ENCODE measurements at regions not wholly inside any gene's neighbourhood (a gene's known extent, or its start where the extent isn't known, plus 50 kb on each side); places are given as distances from the start of the nearest gene placed in this dataset.
A peak's percentile ranks its signal among the peaks of the same experiment; 100 is the strongest.
"Not testable (repeated sequence)": the region's sequence is repeated elsewhere in the genome, so short reads cannot be mapped to it uniquely, and the experiment has no call there.

- DNase-seq (ENCODE audit: low read depth) = no peak
Observed at GRCh38 chr11:81979448-81979847, 754.2 kb downstream of the FAM181B start.

- no peak for DNase-seq (ENCODE audit: low read depth)
Observed at GRCh38 chr11:81975261-81975900, 758.3 kb downstream of the FAM181B start.

GRCh38 chr11:81970886-81971285, 762.8 kb downstream of the FAM181B start:
- no peak for DNase-seq (ENCODE audit: low read depth)

- peak; percentile 67 for DNase-seq (ENCODE audit: low read depth)
Observed at GRCh38 chr11:81967242-81967641, 766.4 kb downstream of the FAM181B start.

GRCh38 chr11:81966340-81966739, 767.3 kb downstream of the FAM181B start:
- peak; percentile 50 for DNase-seq (ENCODE audit: low read depth)

- no peak for DNase-seq (ENCODE audit: low read depth)
Observed at GRCh38 chr11:81963018-81963417, 770.6 kb downstream of the FAM181B start.

- no peak for DNase-seq (ENCODE audit: low read depth)
Observed at GRCh38 chr11:81960443-81960842, 773.2 kb downstream of the FAM181B start.

- no peak for DNase-seq (ENCODE audit: low read depth)
Observed at GRCh38 chr11:81959341-81959740, 774.3 kb downstream of the FAM181B start.

GRCh38 chr11:81954301-81954700, 779.4 kb downstream of the FAM181B start:
- not testable (repeated sequence) for DNase-seq (ENCODE audit: low read depth)

- no peak for DNase-seq (ENCODE audit: low read depth)
Observed at GRCh38 chr11:81946831-81947230, 786.8 kb downstream of the FAM181B start.

- no peak for DNase-seq (ENCODE audit: low read depth)
Observed at GRCh38 chr11:81942646-81943045, 791.0 kb downstream of the FAM181B start.

GRCh38 chr11:81941998-81942397, 791.7 kb downstream of the FAM181B start:
- DNase-seq (ENCODE audit: low read depth) = no peak

GRCh38 chr11:81932303-81932702, 801.4 kb downstream of the FAM181B start:
- DNase-seq (ENCODE audit: low read depth) = no peak

GRCh38 chr11:81920205-81920604, 813.5 kb downstream of the FAM181B start:
- DNase-seq (ENCODE audit: low read depth) = no peak

GRCh38 chr11:81916451-81916850, 817.2 kb downstream of the FAM181B start:
- DNase-seq (ENCODE audit: low read depth) = no peak

GRCh38 chr11:81915045-81915444, 818.6 kb downstream of the FAM181B start:
- peak; percentile 15 for DNase-seq (ENCODE audit: low read depth)

GRCh38 chr11:81913793-81914192, 819.9 kb downstream of the FAM181B start:
- no peak for DNase-seq (ENCODE audit: low read depth)

- peak; percentile 5 for DNase-seq (ENCODE audit: low read depth)
Observed at GRCh38 chr11:81907996-81908395, 825.7 kb downstream of the FAM181B start.

GRCh38 chr11:81899156-81899555, 834.5 kb downstream of the FAM181B start:
- no peak for DNase-seq (ENCODE audit: low read depth)

GRCh38 chr11:81897639-81898038, 836.0 kb downstream of the FAM181B start:
- DNase-seq (ENCODE audit: low read depth) = no peak

- DNase-seq (ENCODE audit: low read depth) = no peak
Observed at GRCh38 chr11:81895258-81895657, 838.4 kb downstream of the FAM181B start.

GRCh38 chr11:81892770-81893635, 840.7 kb downstream of the FAM181B start:
- no peak for DNase-seq (ENCODE audit: low read depth)

- no peak for DNase-seq (ENCODE audit: low read depth)
Observed at GRCh38 chr11:81888391-81888790, 845.3 kb downstream of the FAM181B start.
